ENCODE measurements at regions not wholly inside any gene's neighbourhood (a gene's known extent, or its start where the extent isn't known, plus 50 kb on each side); places are given as distances from the start of the nearest gene placed in this dataset.

- Mint-ChIP-seq H3K27ac (ENCODE audit: low read depth, unreplicated experiment) (no peak overlapping the region), H3K36me3 (ENCODE audit: insufficient read depth, unreplicated experiment) (no peaks in the 10 kb centered on the region), H3K27me3 (ENCODE audit: insufficient read depth, unreplicated experiment) (no peaks in the 10 kb centered on the region), H3K4me3 (ENCODE audit: unreplicated experiment) (no peak overlapping the region), H3K4me1 (ENCODE audit: insufficient read depth, unreplicated experiment) (peaks cover 7% of the 10 kb centered on the region), H3K9me3 (ENCODE audit: unreplicated experiment) (peaks cover 6% of the 10 kb centered on the region)
- ChIA-PET POLR2A (no interaction called here), CTCF (no interaction called here)
- TF ChIP-seq, protein P1, sequence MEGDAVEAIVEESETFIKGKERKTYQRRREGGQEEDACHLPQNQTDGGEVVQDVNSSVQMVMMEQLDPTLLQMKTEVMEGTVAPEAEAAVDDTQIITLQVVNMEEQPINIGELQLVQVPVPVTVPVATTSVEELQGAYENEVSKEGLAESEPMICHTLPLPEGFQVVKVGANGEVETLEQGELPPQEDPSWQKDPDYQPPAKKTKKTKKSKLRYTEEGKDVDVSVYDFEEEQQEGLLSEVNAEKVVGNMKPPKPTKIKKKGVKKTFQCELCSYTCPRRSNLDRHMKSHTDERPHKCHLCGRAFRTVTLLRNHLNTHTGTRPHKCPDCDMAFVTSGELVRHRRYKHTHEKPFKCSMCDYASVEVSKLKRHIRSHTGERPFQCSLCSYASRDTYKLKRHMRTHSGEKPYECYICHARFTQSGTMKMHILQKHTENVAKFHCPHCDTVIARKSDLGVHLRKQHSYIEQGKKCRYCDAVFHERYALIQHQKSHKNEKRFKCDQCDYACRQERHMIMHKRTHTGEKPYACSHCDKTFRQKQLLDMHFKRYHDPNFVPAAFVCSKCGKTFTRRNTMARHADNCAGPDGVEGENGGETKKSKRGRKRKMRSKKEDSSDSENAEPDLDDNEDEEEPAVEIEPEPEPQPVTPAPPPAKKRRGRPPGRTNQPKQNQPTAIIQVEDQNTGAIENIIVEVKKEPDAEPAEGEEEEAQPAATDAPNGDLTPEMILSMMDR (IDR thresholded peaks at IDR 0.05; ENCODE audit: unreplicated experiment) = no peak
- DNase-seq (ENCODE audit: unreplicated experiment) = peak; percentile 51
- intact Hi-C loops (cut with micrococcal nuclease) = loop anchor here (1.0 kb wide), 1 partner anchor 10 kb away; no protein-coding TSS in a partner anchor
- BruUV-seq (replicated peaks) = no TSS peak
These were observed 1629.7 kb upstream of the TMEFF2 start for GRCh38 chr2:193824474-193824873.

DNA sequence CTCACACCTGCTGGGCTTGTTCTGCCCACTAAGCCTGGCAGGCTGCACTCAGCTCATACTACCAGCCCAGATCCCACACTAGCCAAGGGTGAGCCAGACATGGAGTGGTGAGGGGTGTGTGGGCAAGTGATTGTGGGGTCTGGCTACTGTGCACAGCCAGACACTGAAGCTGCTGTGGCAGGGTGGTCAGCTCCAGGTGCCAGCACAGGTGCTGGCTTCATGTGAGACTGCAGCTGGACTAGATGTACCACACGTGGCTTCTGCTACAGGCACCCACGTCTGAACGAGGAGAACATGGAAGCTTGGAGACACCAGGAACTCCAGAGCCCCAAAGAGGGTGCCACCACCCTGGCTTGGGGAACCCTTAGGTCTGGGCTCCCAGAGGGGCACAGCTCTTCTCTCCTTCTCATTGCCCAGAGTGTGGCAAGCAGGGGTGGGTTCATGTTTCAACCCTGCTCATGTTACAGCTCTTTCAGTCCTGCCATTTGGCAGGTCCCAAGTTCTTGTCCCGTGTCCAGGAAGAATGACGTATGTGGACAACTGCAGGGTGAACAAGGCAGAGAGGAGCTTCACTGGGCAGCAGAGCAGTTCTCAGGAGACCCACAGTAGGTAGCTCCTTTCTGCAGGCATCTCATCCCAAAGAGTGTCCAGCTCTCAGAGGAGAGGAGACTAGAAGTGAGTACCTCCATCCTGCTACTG, 1624.2 kb upstream of the TMEFF2 start:
- Mint-ChIP-seq H3K27ac (ENCODE audit: low read depth, unreplicated experiment) (no peak overlapping the region), H3K4me3 (ENCODE audit: unreplicated experiment) (no peak overlapping the region), H3K36me3 (ENCODE audit: insufficient read depth, unreplicated experiment) (no peaks in the 10 kb centered on the region), H3K9me3 (ENCODE audit: unreplicated experiment) (peaks cover 6% of the 10 kb centered on the region), H3K4me1 (ENCODE audit: insufficient read depth, unreplicated experiment) (no peaks in the 10 kb centered on the region), H3K27me3 (ENCODE audit: insufficient read depth, unreplicated experiment) (no peaks in the 10 kb centered on the region)
- POLR2A ChIA-PET = interaction anchor here (0.7 kb wide), 1 partner anchor 18 kb away, joined by 3 read pairs; no protein-coding TSS in a partner anchor
- intact Hi-C loops (cut with micrococcal nuclease) = no loop called here
- no TSS peak for BruUV-seq (replicated peaks)
- DNase-seq (ENCODE audit: unreplicated experiment) = no peak
- TF ChIP-seq, protein P1 (IDR thresholded peaks at IDR 0.05; ENCODE audit: unreplicated experiment) = no peak
- CTCF ChIA-PET = interaction anchor here (1.1 kb wide), 1 partner anchor 9 kb away, joined by 3 read pairs; no protein-coding TSS in a partner anchor

GRCh38 chr2:193816008-193816407, 1621.3 kb upstream of the TMEFF2 start:
- BruUV-seq (replicated peaks) = no TSS peak
- POLR2A ChIA-PET = interaction anchor here (0.7 kb wide), 1 partner anchor 1385 kb away, joined by 3 read pairs; no protein-coding TSS in a partner anchor
- Mint-ChIP-seq H3K4me1 (ENCODE audit: insufficient read depth, unreplicated experiment) (no peaks in the 10 kb centered on the region), H3K27me3 (ENCODE audit: insufficient read depth, unreplicated experiment) (no peaks in the 10 kb centered on the region), H3K36me3 (ENCODE audit: insufficient read depth, unreplicated experiment) (no peaks in the 10 kb centered on the region), H3K9me3 (ENCODE audit: unreplicated experiment) (no peaks in the 10 kb centered on the region), H3K27ac (ENCODE audit: low read depth, unreplicated experiment) (no peak overlapping the region), H3K4me3 (ENCODE audit: unreplicated experiment) (no peak overlapping the region)
- TF ChIP-seq, protein P1 (IDR thresholded peaks at IDR 0.05; ENCODE audit: unreplicated experiment) = no peak
- no peak for DNase-seq (ENCODE audit: unreplicated experiment)
- CTCF ChIA-PET = no interaction called here
- intact Hi-C loops (cut with micrococcal nuclease) = no loop called here

- POLR2A ChIA-PET = no interaction called here
- TF ChIP-seq, protein P1 (IDR thresholded peaks at IDR 0.05; ENCODE audit: unreplicated experiment) = no peak
- CTCF ChIA-PET = no interaction called here
- Mint-ChIP-seq H3K27ac (ENCODE audit: low read depth, unreplicated experiment) (peak overlapping the region; percentile 19), H3K4me1 (ENCODE audit: insufficient read depth, unreplicated experiment) (no peaks in the 10 kb centered on the region), H3K4me3 (ENCODE audit: unreplicated experiment) (no peak overlapping the region), H3K27me3 (ENCODE audit: insufficient read depth, unreplicated experiment) (no peaks in the 10 kb centered on the region), H3K36me3 (ENCODE audit: insufficient read depth, unreplicated experiment) (no peaks in the 10 kb centered on the region), H3K9me3 (ENCODE audit: unreplicated experiment) (no peaks in the 10 kb centered on the region)
- no peak for DNase-seq (ENCODE audit: unreplicated experiment)
- intact Hi-C loops (cut with micrococcal nuclease) = no loop called here
- BruUV-seq (replicated peaks) = no TSS peak
These were observed 1615.8 kb upstream of the TMEFF2 start for GRCh38 chr2:193810533-193810932.
